ENCODE measurements at regions not wholly inside any gene's neighbourhood (a gene's known extent, or its start where the extent isn't known, plus 50 kb on each side); places are given as distances from the start of the nearest gene placed in this dataset.
A peak's percentile ranks its signal among the peaks of the same experiment; 100 is the strongest.

DNA sequence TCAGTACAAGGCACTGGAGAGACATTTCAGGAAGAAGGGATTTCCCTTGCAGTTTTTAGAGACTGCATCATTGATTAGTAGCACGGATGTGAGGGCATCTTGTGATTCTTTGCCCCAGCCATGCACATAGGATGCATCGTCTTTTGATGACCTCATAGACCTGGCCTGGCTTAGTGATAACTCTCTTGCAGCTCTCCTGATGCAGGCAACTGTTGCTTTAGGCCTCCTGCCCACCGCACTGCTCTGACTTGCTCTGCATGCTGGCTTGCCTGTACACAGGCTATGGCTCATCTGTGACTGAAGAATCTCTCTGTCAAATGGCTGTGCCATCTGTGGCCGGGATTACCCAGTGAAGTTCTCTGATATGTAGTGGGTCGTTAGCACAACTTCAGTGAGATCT is 207.7 kb upstream of the PTCHD4 start:
- no peak overlapping the region for H3K4me3 ChIP-seq (ENCODE audit: low read depth, low read length)
- DNase-seq (ENCODE audit: low read depth): peak; percentile 60
- no peak for TF ChIP-seq CTCF (conservative IDR thresholded peaks at IDR 0.05; ENCODE audit: low read depth, low read length)

DNA sequence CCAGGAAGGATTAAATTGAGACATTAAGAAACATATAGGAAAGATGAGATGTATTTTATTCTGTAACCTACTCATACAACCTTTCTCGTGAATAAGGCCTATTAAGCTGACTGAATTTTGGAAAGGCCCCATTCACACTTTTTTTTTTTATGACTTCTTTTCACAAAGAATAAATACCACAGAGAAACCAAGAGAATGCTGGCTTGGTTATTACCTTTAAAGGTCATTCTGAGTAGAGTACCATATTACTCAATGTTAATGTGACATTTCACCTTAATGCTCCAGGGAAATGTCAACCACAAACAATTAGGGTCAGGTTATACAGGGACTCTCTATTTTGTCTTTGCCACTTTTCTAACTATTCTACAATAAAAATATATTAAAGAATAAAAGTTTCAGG is 204.9 kb upstream of the PTCHD4 start:
- H3K4me3 ChIP-seq (ENCODE audit: low read depth, low read length): no peak overlapping the region
- DNase-seq (ENCODE audit: low read depth): no peak
- TF ChIP-seq CTCF (conservative IDR thresholded peaks at IDR 0.05; ENCODE audit: low read depth, low read length): no peak

DNA sequence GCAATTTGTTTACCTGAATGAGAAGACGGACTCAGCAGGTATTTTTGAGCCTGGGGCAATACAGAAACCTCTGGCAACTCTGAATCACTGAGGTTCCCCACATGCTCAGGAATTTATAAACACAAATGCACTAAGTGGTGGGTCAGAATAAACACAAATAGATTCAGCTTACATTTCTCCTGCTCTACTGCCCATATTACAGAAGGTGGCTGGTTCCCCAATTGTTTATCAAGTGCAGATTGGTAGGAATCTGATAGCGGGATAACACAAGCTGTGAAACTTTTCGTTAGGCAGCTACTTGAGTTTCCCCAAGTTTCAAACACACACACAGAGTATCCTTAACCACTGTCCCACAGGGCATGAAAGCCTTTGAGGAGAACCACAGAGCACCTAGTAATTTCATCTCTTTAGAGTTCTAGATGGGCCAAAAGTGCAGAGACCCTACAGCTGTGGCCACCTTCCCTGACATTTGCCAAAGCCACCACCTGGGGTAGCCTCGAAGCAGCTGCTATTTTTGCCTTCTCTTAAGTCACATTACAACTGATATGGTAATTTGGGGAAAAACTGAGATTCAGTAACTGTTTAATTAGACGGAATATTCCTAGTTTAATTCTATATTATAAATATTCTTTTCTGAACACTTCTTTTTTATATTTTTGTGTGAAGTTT is 204.2 kb upstream of the PTCHD4 start:
- no peak for TF ChIP-seq CTCF (conservative IDR thresholded peaks at IDR 0.05; ENCODE audit: low read depth, low read length)
- DNase-seq (ENCODE audit: low read depth): no peak
- no peak overlapping the region for H3K4me3 ChIP-seq (ENCODE audit: low read depth, low read length)

DNA sequence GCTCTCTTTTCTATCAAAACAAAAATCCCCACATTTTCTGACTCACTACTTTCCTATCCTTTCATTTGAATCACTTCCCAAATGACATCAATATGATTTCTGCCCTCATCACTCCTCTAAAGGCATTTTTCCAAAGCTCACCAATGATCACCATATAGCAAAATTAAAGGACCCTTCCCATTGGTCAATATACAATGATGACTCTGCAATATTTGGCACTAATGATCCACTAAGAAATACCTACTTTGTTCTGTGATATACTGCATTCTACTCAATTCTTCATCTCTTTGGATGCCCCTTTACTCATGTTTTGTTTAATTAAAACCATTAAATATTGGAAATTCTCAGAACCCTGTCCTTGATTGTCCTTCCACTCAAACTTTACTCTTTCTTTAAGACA is 200.3 kb upstream of the PTCHD4 start:
- no peak for DNase-seq (ENCODE audit: low read depth)
- H3K4me3 ChIP-seq (ENCODE audit: low read depth, low read length): no peak overlapping the region
- TF ChIP-seq CTCF (conservative IDR thresholded peaks at IDR 0.05; ENCODE audit: low read depth, low read length): no peak

- no peak for TF ChIP-seq CTCF (conservative IDR thresholded peaks at IDR 0.05; ENCODE audit: low read depth, low read length)
- H3K4me3 ChIP-seq (ENCODE audit: low read depth, low read length): no peak overlapping the region
- no peak for DNase-seq (ENCODE audit: low read depth)
These were observed 196.6 kb upstream of the PTCHD4 start for GRCh38 chr6:48307573-48307972.

- no peak overlapping the region for H3K4me3 ChIP-seq (ENCODE audit: low read depth, low read length)
- no peak for DNase-seq (ENCODE audit: low read depth)
- TF ChIP-seq CTCF (conservative IDR thresholded peaks at IDR 0.05; ENCODE audit: low read depth, low read length): no peak
These were observed 179.6 kb upstream of the PTCHD4 start for GRCh38 chr6:48290595-48290994.

GRCh38 chr6:48289841-48290240 is 178.8 kb upstream of the PTCHD4 start:
- DNase-seq (ENCODE audit: low read depth): no peak
- no peak overlapping the region for H3K4me3 ChIP-seq (ENCODE audit: low read depth, low read length)
- TF ChIP-seq CTCF (conservative IDR thresholded peaks at IDR 0.05; ENCODE audit: low read depth, low read length): no peak
